ENCODE measurements at regions not wholly inside any gene's neighbourhood (a gene's known extent, or its start where the extent isn't known, plus 50 kb on each side); places are given as distances from the start of the nearest gene placed in this dataset.

- Histone ChIP-seq H3K4me1 (ENCODE audit: insufficient read depth, low read length) (no peaks in the 10 kb centered on the region), H3K4me2 (ENCODE audit: insufficient read depth, insufficient read length, low read length) (no peak overlapping the region), H3K9me3 (ENCODE audit: control insufficient read depth, low read depth, low read length) (peaks cover 82% of the 10 kb centered on the region), H4K5ac (ENCODE audit: insufficient read length, low read depth, low read length) (no peak overlapping the region), H2AFZ (ENCODE audit: low read length) (no peak overlapping the region), H2BK5ac (ENCODE audit: insufficient read length, low read length) (no peak overlapping the region), H3K79me1 (ENCODE audit: insufficient read depth, low read depth, low read length, poor library complexity, severe bottlenecking) (no peaks in the 10 kb centered on the region), H2BK120ac (ENCODE audit: low read depth, low read length, poor library complexity, severe bottlenecking) (no peak overlapping the region), H3K27me3 (ENCODE audit: insufficient read depth, low read length) (no peaks in the 10 kb centered on the region), H3K56ac (ENCODE audit: insufficient read length, low read depth, low read length) (no peak overlapping the region), H3K27ac (ENCODE audit: insufficient read length, low read depth, low read length) (no peak overlapping the region), H3K14ac (ENCODE audit: insufficient read depth, low read length) (no peak overlapping the region), H3K18ac (ENCODE audit: insufficient read length, low read depth, low read length) (no peak overlapping the region), H4K91ac (ENCODE audit: insufficient read length, low read depth, low read length) (no peak overlapping the region), H2BK20ac (ENCODE audit: low read depth, low read length, poor library complexity, severe bottlenecking) (no peak overlapping the region), H3K4ac (ENCODE audit: low read depth, low read length) (no peak overlapping the region), H2BK15ac (ENCODE audit: low read depth, low read length) (no peak overlapping the region), H4K20me1 (ENCODE audit: control insufficient read depth, insufficient read depth, insufficient read length) (no peaks in the 10 kb centered on the region), H3T11ph (ENCODE audit: low read length) (no peak overlapping the region), H3K23ac (ENCODE audit: insufficient read length, low read depth, low read length) (no peak overlapping the region), H4K8ac (replicated peaks; ENCODE audit: insufficient read length, low read depth, low read length) (no peak overlapping the region), H3K9ac (ENCODE audit: extremely low read depth, insufficient read length, low read length) (no peak overlapping the region), H3K79me2 (ENCODE audit: insufficient read depth, low read length) (no peaks in the 10 kb centered on the region), H2AK5ac (ENCODE audit: insufficient read length, low read length) (no peak overlapping the region), H2BK12ac (ENCODE audit: insufficient read length, low read depth, low read length) (no peak overlapping the region), H3K23me2 (ENCODE audit: insufficient read length, low read depth, low read length, poor library complexity, severe bottlenecking) (no peaks in the 10 kb centered on the region)
- Mint-ChIP-seq H3K27ac (no peak overlapping the region), H3K36me3 (ENCODE audit: insufficient read depth in 1 of 3, low read depth in 3 of 3) (peaks cover 12 to 25% (median 16%) of the 10 kb centered on the region in 3 experiments; a peak in 6 of 7 replicates), H3K4me1 (no peaks in the 10 kb centered on the region), H3K27me3 (ENCODE audit: low read depth) (no peaks in the 10 kb centered on the region), H3K9me3 (peaks cover 87 to 88% of the 10 kb centered on the region in 2 experiments), H3K4me3 (no peak overlapping the region)
- no CpG with 5 or more reads among the region's 13 CpGs for WGBS (ENCODE audit: extremely low coverage, insufficient read length, low lambda C conversion rate)
- no peak for DNase-seq
- no peak for TF ChIP-seq CTCF (conservative IDR thresholded peaks at IDR 0.05)
These were observed 137.0 kb downstream of the OR4C45 start for GRCh38 chr11:50169634-50170033.

Measured in H9 (cell line).